HepG2 (cell line): ENCODE measurements at regions not wholly inside any gene's neighbourhood (a gene's known extent, or its start where the extent isn't known, plus 50 kb on each side); places are given as distances from the start of the nearest gene placed in this dataset.

Experiments
- ATAC-seq: fragments of 200-7000 bp; cut with Tn5 transposase; 3 replicates; pipeline ENCODE4 v1.9.1; 2020; ENCODE audit warnings: mild to moderate bottlenecking, moderate library complexity
- BruUV-seq: library from RNA; stranded (reverse); fragments of 400-500 nt; replicated peaks from 2 replicates; lab custom pipeline; 2021; lab: Mats Ljungman, UMichigan
- CTCF ChIA-PET: fragments of 300-600 bp; formaldehyde crosslinking; extraction: SDS; loops from one replicate; lab custom pipeline; 2021; ENCODE audit warnings: low total read pairs, inconsistent platforms, low intra/inter-chr PET ratio; lab: Yijun Ruan, JAX
- POLR2A ChIA-PET: fragments of 350-600 bp; sonication (Branson Sonifier 250); formaldehyde crosslinking; loops from one replicate; lab custom pipeline; 2020; ENCODE audit warnings: antibody characterized with exemption, inconsistent platforms; lab: Yijun Ruan, JAX
- DNase-seq: peaks from one replicate; pipeline ENCODE4 v3.0.0-alpha.2; 2015; ENCODE audit warnings: low spot score
- FAIRE-seq: peaks from 3 replicates; lab custom pipeline; 2011; peaks lifted over from hg19 to GRCh38; lab: Jason Lieb, UNC
- H2AFZ ChIP-seq: one replicate; pipeline ENCODE4 v1.6.1; 2011; ENCODE audit warnings: low read length, inconsistent platforms
- H3K27ac ChIP-seq: fragments of 300-600 bp; 3 replicates; pipeline ENCODE4 v1.8.0; 2011; ENCODE audit warnings: mixed run types, mild to moderate bottlenecking, mixed read lengths, low read length, inconsistent platforms; ENCODE audit not compliant: insufficient read depth; ENCODE audit errors: extremely low read length
- H3K27me3 ChIP-seq, 2 experiments: fragments of 200-600 bp in 1 of 2; 2 replicates in 1 of 2; 3 replicates in 1 of 2; pipeline versions ENCODE4 v1.6.0 to v1.8.0; 2011; ENCODE audit warnings: low read length in 2 of 2, mild to moderate bottlenecking in 2 of 2, moderate library complexity in 2 of 2, inconsistent platforms in 1 of 2; ENCODE audit not compliant: insufficient read depth in 2 of 2, control insufficient read depth in 1 of 2
- H3K36me3 ChIP-seq, 2 experiments: fragments of 200-600 bp in 1 of 2; replicated peaks in 1 of 2; 2 replicates in 1 of 2; 3 replicates in 1 of 2; pipeline versions ENCODE4 v1.5.1 to v1.8.0; 2011; ENCODE audit warnings: low read length in 2 of 2, inconsistent platforms in 1 of 2; ENCODE audit not compliant: insufficient read depth in 2 of 2, control insufficient read depth in 1 of 2
- H3K4me1 ChIP-seq: 2 replicates; pipeline ENCODE4 v1.5.1; 2012; ENCODE audit warnings: low read length, inconsistent platforms; ENCODE audit not compliant: insufficient read depth
- H3K4me2 ChIP-seq: 2 replicates; pipeline ENCODE4 v1.6.0; 2011; ENCODE audit warnings: low read depth, low read length, inconsistent platforms
- H3K4me3 ChIP-seq, 3 experiments: fragments of 200-600 bp in 1 of 3; sonication (generic), shearing (Covaris generic) in 1 of 3; replicated peaks in 1 of 3; 2 replicates each; pipeline ENCODE4 v1.5.1; 2011 to 2016; ENCODE audit warnings: low read length in 3 of 3, inconsistent platforms in 2 of 3, low read depth in 2 of 3, mild to moderate bottlenecking in 2 of 3, control low read depth in 1 of 3, mixed read lengths in 1 of 3; ENCODE audit not compliant: insufficient read depth in 1 of 3
- H3K79me2 ChIP-seq: one replicate; pipeline ENCODE4 v1.6.1; 2011; ENCODE audit warnings: low read length, inconsistent platforms; ENCODE audit not compliant: insufficient read depth
- H3K9ac ChIP-seq: 2 replicates; pipeline ENCODE4 v1.6.0; 2011; ENCODE audit warnings: mild to moderate bottlenecking, low read depth, low read length, inconsistent platforms; ENCODE audit not compliant: insufficient read depth
- H3K9me3 ChIP-seq: 2 replicates; pipeline ENCODE4 v1.5.1; 2012; ENCODE audit warnings: mild to moderate bottlenecking, low read length
- H4K20me1 ChIP-seq: 2 replicates; pipeline ENCODE4 v1.6.0; 2011; ENCODE audit warnings: inconsistent platforms, mild to moderate bottlenecking, low read length, moderate library complexity; ENCODE audit not compliant: insufficient read depth
- NFKBIZ ChIP-seq: IDR thresholded peaks from 2 replicates; pipeline ENCODE4 v1.6.1; 2018; ENCODE audit warnings: missing genetic modification reagents, missing compliant biosample characterization
- PPARG ChIP-seq: conservative IDR thresholded peaks from 2 replicates; pipeline ENCODE4 v1.6.1; 2016; ENCODE audit warnings: missing biosample characterization, missing genetic modification reagents
- SALL1 ChIP-seq: sonication (generic); formaldehyde crosslinking; IDR thresholded peaks from 2 replicates; pipeline ENCODE4 v1.8.0; 2022; ENCODE audit warnings: mild to moderate bottlenecking, missing genetic modification reagents
- SNAPC2 ChIP-seq: sonication (generic); formaldehyde crosslinking; IDR thresholded peaks from 2 replicates; pipeline ENCODE4 v1.8.1; 2022; ENCODE audit warnings: mild to moderate bottlenecking, missing genetic modification reagents
- ZBTB33 ChIP-seq: sonication (generic); formaldehyde crosslinking; IDR thresholded peaks from 2 replicates; pipeline ENCODE4 v1.4.0; 2020; ENCODE audit warnings: missing genetic modification reagents
- ZNF572 ChIP-seq: sonication (generic); formaldehyde crosslinking; IDR thresholded peaks from 2 replicates; pipeline ENCODE4 v1.5.1; 2020; ENCODE audit warnings: mild to moderate bottlenecking, missing genetic modification reagents
- ZNF598 ChIP-seq: sonication (generic); formaldehyde crosslinking; IDR thresholded peaks from 2 replicates; pipeline ENCODE4 v1.5.1; 2020; ENCODE audit warnings: mild to moderate bottlenecking, missing genetic modification reagents, borderline replicate concordance
- ZSCAN21 ChIP-seq: sonication (generic); formaldehyde crosslinking; IDR thresholded peaks from 2 replicates; pipeline ENCODE4 v1.8.0; 2022; ENCODE audit warnings: mild to moderate bottlenecking, missing genetic modification reagents, moderate library complexity, borderline replicate concordance
- ZSCAN5A ChIP-seq: sonication (generic); formaldehyde crosslinking; IDR thresholded peaks from 2 replicates; pipeline ENCODE4 v1.8.0; 2022; ENCODE audit warnings: mild to moderate bottlenecking, missing genetic modification reagents, borderline replicate concordance
- WGBS: methylation state at CpG from one replicate; pipeline ENCODE4 v1.1.6; 2017; ENCODE audit warnings: low lambda C conversion rate; 5-methylcytosine and 5-hydroxymethylcytosine counted together
- in situ Hi-C: cut with HindIII; loops from 2 replicates; pipeline ENCODE4 v1.10.0; 2017; ENCODE audit warnings: low pct_unique_long_range_greater_than_20kb; ENCODE audit not compliant: extremely low pct_ligation_motif_present
- intact Hi-C: fragments of 100-400 bp; cut with micrococcal nuclease; formaldehyde crosslinking; loops from one replicate; pipeline ENCODE4 v1.10.0; 2022; ENCODE audit not compliant: unreplicated experiment
- TF ChIP-seq, protein P1 (sequence below): fragments of 450-650 bp; IDR thresholded peaks from 2 replicates; pipeline ENCODE4 v1.6.1; 2016
- TF ChIP-seq, protein P2 (sequence below): sonication (generic); formaldehyde crosslinking; conservative IDR thresholded peaks from 2 replicates; pipeline ENCODE4 v1.4.0; 2020; ENCODE audit warnings: missing genetic modification reagents

- TF ChIP-seq, protein P1, sequence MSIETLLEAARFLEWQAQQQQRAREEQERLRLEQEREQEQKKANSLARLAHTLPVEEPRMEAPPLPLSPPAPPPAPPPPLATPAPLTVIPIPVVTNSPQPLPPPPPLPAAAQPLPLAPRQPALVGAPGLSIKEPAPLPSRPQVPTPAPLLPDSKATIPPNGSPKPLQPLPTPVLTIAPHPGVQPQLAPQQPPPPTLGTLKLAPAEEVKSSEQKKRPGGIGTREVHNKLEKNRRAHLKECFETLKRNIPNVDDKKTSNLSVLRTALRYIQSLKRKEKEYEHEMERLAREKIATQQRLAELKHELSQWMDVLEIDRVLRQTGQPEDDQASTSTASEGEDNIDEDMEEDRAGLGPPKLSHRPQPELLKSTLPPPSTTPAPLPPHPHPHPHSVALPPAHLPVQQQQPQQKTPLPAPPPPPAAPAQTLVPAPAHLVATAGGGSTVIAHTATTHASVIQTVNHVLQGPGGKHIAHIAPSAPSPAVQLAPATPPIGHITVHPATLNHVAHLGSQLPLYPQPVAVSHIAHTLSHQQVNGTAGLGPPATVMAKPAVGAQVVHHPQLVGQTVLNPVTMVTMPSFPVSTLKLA, result no peak
- TF ChIP-seq ZSCAN21 (CRISPR knock-in tag), result no peak
Measured at GRCh38 chr18:55779691-55780585, 191.9 kb upstream of the TCF4 start (continued).

- in situ Hi-C loops, result no loop called here
Measured at GRCh38 chr18:55778788-55779690, 191.0 kb upstream of the TCF4 start.

More at GRCh38 chr18:55778788-55779690, 191.0 kb upstream of the TCF4 start:
- H3K4me3 ChIP-seq, result no peak overlapping the region
- H4K20me1 ChIP-seq, result no peaks in the 10 kb centered on the region
- intact Hi-C loops, result no loop called here
- no peak overlapping the region for H3K27ac ChIP-seq
- H3K9me3 ChIP-seq, result peaks cover 34% of the 10 kb centered on the region
- TF ChIP-seq ZBTB33 (CRISPR knock-in tag) (no peak), ZSCAN5A (CRISPR knock-in tag) (no peak), ZNF572 (no peak), PPARG (no peak), NFKBIZ (no peak), ZNF598 (CRISPR knock-in tag) (no peak), SNAPC2 (no peak), SALL1 (CRISPR knock-in tag) (no peak)
- TF ChIP-seq, protein P2, sequence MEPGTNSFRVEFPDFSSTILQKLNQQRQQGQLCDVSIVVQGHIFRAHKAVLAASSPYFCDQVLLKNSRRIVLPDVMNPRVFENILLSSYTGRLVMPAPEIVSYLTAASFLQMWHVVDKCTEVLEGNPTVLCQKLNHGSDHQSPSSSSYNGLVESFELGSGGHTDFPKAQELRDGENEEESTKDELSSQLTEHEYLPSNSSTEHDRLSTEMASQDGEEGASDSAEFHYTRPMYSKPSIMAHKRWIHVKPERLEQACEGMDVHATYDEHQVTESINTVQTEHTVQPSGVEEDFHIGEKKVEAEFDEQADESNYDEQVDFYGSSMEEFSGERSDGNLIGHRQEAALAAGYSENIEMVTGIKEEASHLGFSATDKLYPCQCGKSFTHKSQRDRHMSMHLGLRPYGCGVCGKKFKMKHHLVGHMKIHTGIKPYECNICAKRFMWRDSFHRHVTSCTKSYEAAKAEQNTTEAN (CRISPR knock-in tag), result no peak
- no peak overlapping the region for H3K9ac ChIP-seq
- no peaks in the 10 kb centered on the region for H3K79me2 ChIP-seq
- H2AFZ ChIP-seq, result no peak overlapping the region
- H3K4me2 ChIP-seq, result no peak overlapping the region
- BruUV-seq, result no TSS peak
- ATAC-seq, result no peak
- FAIRE-seq, result no peak
- H3K27me3 ChIP-seq, result no peaks in the 10 kb centered on the region
- 23% methylated on average over 17 of the region's 17 CpGs for WGBS
- DNase-seq, result no peak
- CTCF ChIA-PET, result no interaction called here
- POLR2A ChIA-PET, result no interaction called here
- H3K36me3 ChIP-seq, result no peaks in the 10 kb centered on the region
- no peaks in the 10 kb centered on the region for H3K4me1 ChIP-seq
